OCI-LY7 (cell line): ENCODE measurements at regions not wholly inside any gene's neighbourhood (a gene's known extent, or its start where the extent isn't known, plus 50 kb on each side); places are given as distances from the start of the nearest gene placed in this dataset.

Experiments used
- BruUV-seq: library from RNA; stranded (reverse); fragments of 400-500 nt; replicated peaks from 2 replicates; lab custom pipeline; 2021; lab: Mats Ljungman, UMichigan
- CTCF ChIA-PET: fragments of 300-600 bp; sonication (Branson Sonifier 250); formaldehyde crosslinking; loops from one replicate; lab custom pipeline; 2022; ENCODE audit warnings: antibody characterized with exemption; ENCODE audit not compliant: unreplicated experiment; lab: Charles Lee
- POLR2A ChIA-PET: fragments of 300-600 bp; sonication (Branson Sonifier 250); formaldehyde crosslinking; loops from one replicate; lab custom pipeline; 2022; ENCODE audit warnings: antibody characterized with exemption; lab: Charles Lee
- DNase-seq: peaks from one replicate; pipeline ENCODE4 v3.0.0-alpha.2; 2015; ENCODE audit warnings: low spot score
- H2AFZ ChIP-seq: fragments of 200-600 bp; sonication (generic), shearing (Covaris generic); 2 replicates; pipeline ENCODE4 v1.6.1; 2014; ENCODE audit warnings: mild to moderate bottlenecking, antibody characterized with exemption, low read length, moderate library complexity
- H3K27ac ChIP-seq: fragments of 200-600 bp; sonication (generic); 2 replicates; pipeline ENCODE4 v1.5.1; 2014; ENCODE audit warnings: mixed run types, low read depth, mild to moderate bottlenecking, moderate library complexity, low read length, inconsistent platforms; ENCODE audit not compliant: poor library complexity, severe bottlenecking
- H3K36me3 ChIP-seq: fragments of 200-600 bp; sonication (generic); 2 replicates; pipeline ENCODE4 v1.6.1; 2014; ENCODE audit warnings: mild to moderate bottlenecking, antibody characterized with exemption, low read length, moderate library complexity, mixed read lengths; ENCODE audit not compliant: insufficient read depth
- H3K4me1 ChIP-seq: fragments of 200-600 bp; sonication (generic); 2 replicates; pipeline ENCODE4 v1.5.1; 2014; ENCODE audit warnings: mild to moderate bottlenecking, low read length; ENCODE audit not compliant: insufficient read depth, poor library complexity, severe bottlenecking
- H3K4me2 ChIP-seq: fragments of 200-600 bp; sonication (generic); 2 replicates; pipeline ENCODE4 v1.6.1; 2014; ENCODE audit warnings: mild to moderate bottlenecking, low read length
- H3K4me3 ChIP-seq: fragments of 200-600 bp; sonication (generic); 2 replicates; pipeline ENCODE4 v1.5.1; 2014; ENCODE audit warnings: mild to moderate bottlenecking, low read depth, low read length; ENCODE audit not compliant: poor library complexity, severe bottlenecking
- H3K79me2 ChIP-seq: fragments of 200-600 bp; sonication (generic); 2 replicates; pipeline ENCODE4 v1.6.1; 2016; ENCODE audit warnings: low read depth, mild to moderate bottlenecking, low read length, moderate library complexity, mixed read lengths; ENCODE audit not compliant: insufficient read depth
- H3K9me2 ChIP-seq: fragments of 200-600 bp; sonication (generic); 2 replicates; pipeline ENCODE4 v1.6.1; 2016; ENCODE audit warnings: mild to moderate bottlenecking, low read length, mixed read lengths; ENCODE audit not compliant: insufficient read depth
- H3K9me3 ChIP-seq: fragments of 200-600 bp; sonication (generic); 2 replicates; pipeline ENCODE4 v1.6.1; 2014; ENCODE audit warnings: mild to moderate bottlenecking, mixed run types, low read length, mixed read lengths
- H4K20me1 ChIP-seq: fragments of 200-600 bp; sonication (generic); 2 replicates; pipeline ENCODE4 v1.6.1; 2014; ENCODE audit warnings: mild to moderate bottlenecking, antibody characterized with exemption, low read length, moderate library complexity, mixed read lengths; ENCODE audit not compliant: insufficient read depth
- CTCF ChIP-seq: fragments of 200-600 bp; sonication (generic); conservative IDR thresholded peaks from 2 replicates; pipeline ENCODE4 v1.5.1; 2014; ENCODE audit warnings: mild to moderate bottlenecking, antibody characterized with exemption, low read length, moderate library complexity, mixed read lengths
- EZH2phosphoT487 ChIP-seq: fragments of 200-600 bp; sonication (generic); IDR thresholded peaks from 2 replicates; pipeline ENCODE4 v1.6.1; 2018; ENCODE audit warnings: low read depth, borderline replicate concordance, mild to moderate bottlenecking, mixed run types, antibody characterized with exemption, low read length, moderate library complexity, mixed read lengths
- intact Hi-C: fragments of 100-400 bp; cut with micrococcal nuclease; formaldehyde crosslinking; loops from one replicate; pipeline ENCODE4 v1.10.0; 2022; ENCODE audit not compliant: unreplicated experiment

DNA sequence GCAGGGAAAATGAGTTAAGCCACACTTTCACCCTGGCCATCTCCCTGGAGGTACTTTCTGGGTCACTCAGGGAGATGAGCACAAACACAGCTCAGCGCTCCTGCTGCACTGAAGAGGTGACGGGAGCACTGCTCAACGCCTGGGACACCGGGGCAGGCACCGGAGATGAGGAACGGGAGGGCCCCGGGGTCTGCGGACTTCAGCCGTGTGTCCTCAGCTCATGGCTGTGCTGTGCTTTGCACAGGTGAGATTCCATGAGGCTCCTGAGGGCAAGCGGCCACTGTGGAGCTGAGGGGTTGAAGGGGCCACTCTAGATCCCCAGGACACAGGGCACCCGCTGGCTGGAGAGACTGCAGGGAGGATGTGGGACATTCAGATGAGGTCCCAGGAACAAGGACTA is 234.2 kb upstream of the EXOC2 start:
- H3K27ac ChIP-seq = no peak overlapping the region
- BruUV-seq = no TSS peak
- CTCF ChIA-PET = no interaction called here
- no peak overlapping the region for H2AFZ ChIP-seq
- H4K20me1 ChIP-seq = no peaks in the 10 kb centered on the region
- POLR2A ChIA-PET = no interaction called here
- no peak overlapping the region for H3K4me3 ChIP-seq
- no peaks in the 10 kb centered on the region for H3K79me2 ChIP-seq
- H3K9me3 ChIP-seq = no peaks in the 10 kb centered on the region
- no peaks in the 10 kb centered on the region for H3K36me3 ChIP-seq
- TF ChIP-seq EZH2phosphoT487 = no peak
- no peak for TF ChIP-seq CTCF
- H3K4me1 ChIP-seq = peaks cover under 1% of the 10 kb centered on the region
- no peaks in the 10 kb centered on the region for H3K9me2 ChIP-seq
- H3K4me2 ChIP-seq = no peak overlapping the region
- intact Hi-C loops = no loop called here
- DNase-seq = no peak

- TF ChIP-seq CTCF (no peak), EZH2phosphoT487 (no peak)
Observed at GRCh38 chr6:925656-926213, 232.8 kb upstream of the EXOC2 start.

GRCh38 chr6:924661-925060 is 231.7 kb upstream of the EXOC2 start:
- intact Hi-C loops = no loop called here
- no TSS peak for BruUV-seq

More at GRCh38 chr6:925656-926213, 232.8 kb upstream of the EXOC2 start:
- intact Hi-C loops = no loop called here
- DNase-seq = no peak
- Histone ChIP-seq H3K4me3 (no peak overlapping the region), H3K4me2 (no peak overlapping the region), H3K9me2 (no peaks in the 10 kb centered on the region), H3K36me3 (no peaks in the 10 kb centered on the region), H4K20me1 (no peaks in the 10 kb centered on the region), H2AFZ (no peak overlapping the region), H3K9me3 (no peaks in the 10 kb centered on the region), H3K27ac (no peak overlapping the region), H3K4me1 (no peaks in the 10 kb centered on the region), H3K79me2 (no peaks in the 10 kb centered on the region)
- ChIA-PET CTCF (no interaction called here), POLR2A (no interaction called here)
- no TSS peak for BruUV-seq

More at GRCh38 chr6:924661-925060, 231.7 kb upstream of the EXOC2 start:
- no peak for DNase-seq
- Histone ChIP-seq H3K4me3 (no peak overlapping the region), H3K4me1 (no peaks in the 10 kb centered on the region), H4K20me1 (no peaks in the 10 kb centered on the region), H3K4me2 (no peak overlapping the region), H3K9me3 (no peaks in the 10 kb centered on the region), H3K36me3 (no peaks in the 10 kb centered on the region), H2AFZ (no peak overlapping the region), H3K79me2 (no peaks in the 10 kb centered on the region), H3K27ac (no peak overlapping the region), H3K9me2 (no peaks in the 10 kb centered on the region)
- ChIA-PET CTCF (no interaction called here), POLR2A (interaction anchor here (1.0 kb wide), 1 partner anchor 408 kb away, joined by 7 read pairs; no protein-coding TSS in a partner anchor)
- TF ChIP-seq EZH2phosphoT487 (no peak), CTCF (no peak)
